Thoracic aorta (tissue), 2 donors: ENCODE measurements at regions not wholly inside any gene's neighbourhood (a gene's known extent, or its start where the extent isn't known, plus 50 kb on each side); places are given as distances from the start of the nearest gene placed in this dataset.
"Not testable (repeated sequence)": the region's sequence is repeated elsewhere in the genome, so short reads cannot be mapped to it uniquely, and the experiment has no call there.

Experiments
- ATAC-seq: fragments of 150-250 bp; one replicate; pipeline ENCODE4 v1.8.0; 2017; ENCODE audit warnings: low read depth; ENCODE audit not compliant: insufficient number of reproducible peaks, low FRiP score
- DNase-seq: peaks from one replicate; pipeline ENCODE4 v3.0.0-alpha.2; 2020; ENCODE audit warnings: low spot score
- H3K27ac ChIP-seq, 2 donors: fragments of 200-600 bp; sonication (generic); 1 replicate in 1 of 2; 2 replicates in 1 of 2; pipeline ENCODE4 v1.5.1; 2016; ENCODE audit warnings: mild to moderate bottlenecking in 2 of 2, moderate library complexity in 2 of 2
- H3K27me3 ChIP-seq: fragments of 200-600 bp; sonication (generic); replicated peaks from 2 replicates; pipeline ENCODE4 v1.6.0; 2016; ENCODE audit warnings: mild to moderate bottlenecking; ENCODE audit not compliant: insufficient read depth
- H3K36me3 ChIP-seq: fragments of 200-600 bp; sonication (generic); one replicate; pipeline ENCODE4 v1.5.1; 2016
- H3K4me1 ChIP-seq, 2 donors: fragments of 200-600 bp; sonication (generic); 1 replicate in 1 of 2; 2 replicates in 1 of 2; pipeline versions ENCODE4 v1.5.1 to v1.6.0; 2016; ENCODE audit warnings: low read depth in 2 of 2, mild to moderate bottlenecking in 1 of 2; ENCODE audit not compliant: control insufficient read depth in 1 of 2
- H3K4me3 ChIP-seq: fragments of 200-600 bp; sonication (generic); 2 replicates; pipeline ENCODE4 v1.5.1; 2016; ENCODE audit warnings: mild to moderate bottlenecking
- H3K9me3 ChIP-seq: fragments of 200-600 bp; sonication (generic); 2 replicates; pipeline ENCODE4 v1.5.1; 2016
- TF ChIP-seq, protein P1 (sequence below): fragments of 200-600 bp; sonication (generic); IDR thresholded peaks from one replicate; pipeline ENCODE4 v1.5.1; 2019; ENCODE audit warnings: antibody characterized with exemption

DNA sequence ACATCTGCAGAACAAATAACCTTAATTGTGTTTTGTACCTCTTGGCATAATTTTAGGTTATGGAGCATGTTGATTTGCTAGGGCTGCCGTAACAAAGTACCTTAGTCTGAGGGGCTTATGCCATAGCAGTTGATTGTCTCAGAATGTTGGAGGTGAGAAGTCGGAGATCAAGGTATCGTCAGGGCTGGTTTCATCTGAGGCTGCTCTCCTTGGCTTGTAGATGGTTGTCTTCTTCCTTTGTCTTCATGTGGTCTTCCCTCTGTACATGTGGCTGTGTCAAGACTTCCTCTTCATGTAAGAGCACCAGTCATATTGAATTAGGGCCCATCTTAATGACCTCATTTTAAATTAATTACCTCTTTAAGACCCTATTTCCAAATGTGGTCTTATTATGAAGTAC lies 64.4 kb upstream of the PTHLH start:
- ATAC-seq, result no peak

DNA sequence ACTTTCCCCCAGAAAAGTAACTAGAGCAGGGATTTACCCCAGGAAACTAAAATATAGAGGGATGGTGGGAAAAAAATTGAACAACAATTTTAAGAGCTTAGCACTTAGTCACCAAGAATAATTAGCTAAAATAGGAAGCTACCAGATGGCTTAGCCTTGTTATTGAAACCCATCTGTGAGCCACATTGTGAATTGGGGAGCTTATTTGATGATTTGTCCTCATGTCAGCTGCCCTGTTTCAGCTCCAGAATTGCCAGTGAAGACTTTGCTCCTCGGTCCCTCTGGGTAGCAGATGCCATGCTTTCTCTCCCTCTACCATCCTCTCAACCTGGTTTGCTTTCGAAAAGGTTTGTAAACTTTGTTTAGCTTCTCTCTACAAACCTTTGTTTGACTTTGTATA lies 67.7 kb upstream of the PTHLH start:
- Histone ChIP-seq H3K27me3 (no peaks in the 10 kb centered on the region), H3K4me1 (no peaks in the 10 kb centered on the region), H3K36me3 (no peaks in the 10 kb centered on the region), H3K27ac (no peak overlapping the region), H3K9me3 (no peaks in the 10 kb centered on the region), H3K4me3 (no peak overlapping the region)
- ATAC-seq (no peak), DNase-seq (no peak)
- TF ChIP-seq, protein P1, sequence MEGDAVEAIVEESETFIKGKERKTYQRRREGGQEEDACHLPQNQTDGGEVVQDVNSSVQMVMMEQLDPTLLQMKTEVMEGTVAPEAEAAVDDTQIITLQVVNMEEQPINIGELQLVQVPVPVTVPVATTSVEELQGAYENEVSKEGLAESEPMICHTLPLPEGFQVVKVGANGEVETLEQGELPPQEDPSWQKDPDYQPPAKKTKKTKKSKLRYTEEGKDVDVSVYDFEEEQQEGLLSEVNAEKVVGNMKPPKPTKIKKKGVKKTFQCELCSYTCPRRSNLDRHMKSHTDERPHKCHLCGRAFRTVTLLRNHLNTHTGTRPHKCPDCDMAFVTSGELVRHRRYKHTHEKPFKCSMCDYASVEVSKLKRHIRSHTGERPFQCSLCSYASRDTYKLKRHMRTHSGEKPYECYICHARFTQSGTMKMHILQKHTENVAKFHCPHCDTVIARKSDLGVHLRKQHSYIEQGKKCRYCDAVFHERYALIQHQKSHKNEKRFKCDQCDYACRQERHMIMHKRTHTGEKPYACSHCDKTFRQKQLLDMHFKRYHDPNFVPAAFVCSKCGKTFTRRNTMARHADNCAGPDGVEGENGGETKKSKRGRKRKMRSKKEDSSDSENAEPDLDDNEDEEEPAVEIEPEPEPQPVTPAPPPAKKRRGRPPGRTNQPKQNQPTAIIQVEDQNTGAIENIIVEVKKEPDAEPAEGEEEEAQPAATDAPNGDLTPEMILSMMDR, result no peak

More for the DNA sequence above, 64.4 kb upstream of the PTHLH start:
- Histone ChIP-seq H3K36me3 (no peaks in the 10 kb centered on the region), H3K4me1 (no peaks in the 10 kb centered on the region), H3K27me3 (no peaks in the 10 kb centered on the region), H3K27ac (no peak overlapping the region), H3K4me3 (no peak overlapping the region), H3K9me3 (no peaks in the 10 kb centered on the region)
- no peak for DNase-seq
- TF ChIP-seq, protein P1, result no peak

DNA sequence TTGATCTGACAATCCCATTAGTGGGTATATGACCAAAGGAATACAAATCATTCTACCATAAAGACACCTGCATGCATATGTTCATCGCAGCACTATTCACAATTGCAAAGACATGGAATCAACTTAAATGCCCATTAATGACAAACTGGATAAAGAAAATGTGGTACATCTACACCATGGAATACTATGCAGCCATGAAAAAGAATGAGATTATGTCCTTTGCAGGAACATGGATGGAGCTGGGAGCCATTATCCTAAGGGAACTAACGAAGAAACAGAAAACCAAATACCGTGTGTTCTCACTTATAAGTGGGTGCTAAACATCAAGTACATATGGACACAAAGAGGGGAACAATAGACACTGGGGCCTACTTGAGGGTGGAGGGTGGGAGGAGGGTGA lies 74.1 kb upstream of the PTHLH start:
- not testable (repeated sequence) for H3K27me3 ChIP-seq, H3K9me3 ChIP-seq, H3K4me3 ChIP-seq, H3K36me3 ChIP-seq, H3K27ac ChIP-seq, H3K4me1 ChIP-seq, DNase-seq, ATAC-seq

DNA sequence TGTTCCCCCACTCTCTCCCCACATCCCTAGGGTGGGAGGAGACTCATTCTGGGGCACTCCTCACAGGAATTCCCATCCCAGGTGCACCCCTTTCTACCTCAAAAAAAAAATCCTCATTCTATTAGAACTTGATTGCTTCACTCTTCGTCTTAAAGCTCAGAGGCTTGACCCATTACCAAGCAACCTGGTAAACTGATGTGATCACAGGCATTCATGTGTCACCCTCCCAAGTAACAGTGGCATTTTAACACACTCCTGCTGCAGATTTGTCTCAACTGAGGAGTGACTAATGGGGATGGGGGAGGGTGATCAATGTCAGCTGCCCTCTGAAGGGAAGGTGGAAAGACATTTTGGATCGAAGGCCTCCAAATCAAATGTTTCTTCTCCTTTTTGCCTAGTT lies 78.1 kb upstream of the PTHLH start:
- Histone ChIP-seq H3K9me3 (peaks cover 4% of the 10 kb centered on the region), H3K36me3 (no peaks in the 10 kb centered on the region), H3K27me3 (no peaks in the 10 kb centered on the region), H3K4me3 (no peak overlapping the region), H3K4me1 (no peaks in the 10 kb centered on the region), H3K27ac (no peak overlapping the region)
- TF ChIP-seq, protein P1, result no peak
- ATAC-seq, result no peak
- no peak for DNase-seq

DNA sequence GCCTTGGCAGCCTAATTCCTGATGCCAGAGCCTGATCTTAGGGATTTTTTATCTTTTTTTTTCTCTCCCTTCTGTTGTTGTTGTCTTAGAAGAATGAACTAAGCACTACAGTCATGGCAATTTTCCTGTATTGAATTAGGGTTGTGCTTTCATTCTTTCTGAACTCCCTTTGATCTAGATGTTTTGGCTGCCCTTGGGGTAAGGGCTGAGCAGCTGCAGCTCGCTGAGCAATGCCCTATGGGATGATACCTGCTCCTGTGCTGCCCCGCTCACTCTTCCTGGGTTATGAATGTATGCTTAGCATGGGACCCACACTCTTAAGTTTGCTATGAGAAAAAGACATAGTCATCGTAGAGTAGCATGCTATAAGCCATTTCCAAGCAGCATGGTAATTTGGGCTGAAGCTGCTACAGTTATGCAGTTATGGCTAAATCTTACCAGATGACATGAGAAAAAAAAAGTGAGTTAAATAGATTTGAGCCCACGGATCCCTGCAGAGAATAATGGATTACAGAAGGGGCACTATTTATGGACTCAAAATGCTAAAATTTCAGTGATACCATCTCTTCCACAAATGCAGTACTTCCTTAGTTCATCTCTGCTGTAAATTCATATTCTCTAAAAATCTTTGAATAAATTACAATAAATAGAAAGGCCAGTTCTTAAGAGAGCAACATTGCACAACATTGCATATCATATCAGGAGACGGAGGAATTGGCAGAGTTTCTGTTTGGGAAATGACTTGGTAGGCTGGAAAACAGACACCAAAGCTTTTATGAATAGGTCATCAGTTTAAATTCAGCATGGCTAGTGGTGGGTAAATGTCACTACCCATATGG lies 79.2 kb upstream of the PTHLH start:
- H3K4me1 ChIP-seq, result no peaks in the 10 kb centered on the region
- no peaks in the 10 kb centered on the region for H3K27me3 ChIP-seq
- H3K9me3 ChIP-seq, result no peaks in the 10 kb centered on the region
- TF ChIP-seq, protein P1, result no peak
- no peaks in the 10 kb centered on the region for H3K36me3 ChIP-seq
- no peak overlapping the region for H3K4me3 ChIP-seq
- DNase-seq, result no peak
- ATAC-seq, result no peak
- H3K27ac ChIP-seq, result no peak overlapping the region

DNA sequence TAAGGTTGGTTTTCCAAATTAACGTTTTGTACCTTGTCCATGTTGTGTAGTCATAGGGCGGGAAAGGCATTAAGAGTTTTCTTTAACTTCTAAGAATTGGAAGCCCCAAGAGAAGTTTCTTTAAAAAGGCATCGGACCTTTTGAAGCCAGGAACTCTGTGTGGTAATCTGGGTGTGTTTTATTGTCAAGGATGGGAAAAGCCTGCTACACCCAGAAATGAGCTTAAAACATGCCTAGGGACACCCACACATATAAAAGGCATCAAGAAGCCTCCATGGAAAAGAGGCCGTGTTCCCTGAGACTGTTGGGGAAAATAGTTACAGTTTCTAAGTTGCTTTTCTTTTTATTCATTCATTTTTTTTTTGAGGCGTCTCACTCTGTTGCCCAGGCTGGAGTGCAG lies 81.0 kb upstream of the PTHLH start:
- Histone ChIP-seq H3K9me3 (no peaks in the 10 kb centered on the region), H3K27ac (no peak overlapping the region), H3K36me3 (no peaks in the 10 kb centered on the region), H3K27me3 (no peaks in the 10 kb centered on the region), H3K4me1 (no peaks in the 10 kb centered on the region), H3K4me3 (no peak overlapping the region)
- DNase-seq (no peak), ATAC-seq (no peak)
- TF ChIP-seq, protein P1, result no peak
